Fibroblast of lung (primary cell): ENCODE measurements at regions not wholly inside any gene's neighbourhood (a gene's known extent, or its start where the extent isn't known, plus 50 kb on each side); places are given as distances from the start of the nearest gene placed in this dataset.

Experiments used
- DNase-seq, 2 donors: peaks; one replicate each; pipeline versions ENCODE4 v3.0.0 to v3.0.0-alpha.2; 2010; ENCODE audit warnings: low read depth in 2 of 2
- H2AFZ ChIP-seq: 2 replicates; pipeline ENCODE4 v1.5.1; 2012; ENCODE audit warnings: low read length, control low read depth, inconsistent platforms
- H3K27ac ChIP-seq: 2 replicates; pipeline ENCODE4 v1.5.1; 2011; ENCODE audit warnings: low read length, control low read depth; ENCODE audit not compliant: insufficient read depth
- H3K27me3 ChIP-seq: 2 replicates; pipeline ENCODE4 v1.5.1; 2011; ENCODE audit warnings: mild to moderate bottlenecking, low read length; ENCODE audit not compliant: control insufficient read depth, insufficient read depth
- H3K36me3 ChIP-seq: 2 replicates; pipeline ENCODE4 v1.5.1; 2011; ENCODE audit warnings: low read length; ENCODE audit not compliant: control insufficient read depth, insufficient read depth
- H3K4me1 ChIP-seq: 2 replicates; pipeline ENCODE4 v1.5.1; 2011; ENCODE audit warnings: low read length; ENCODE audit not compliant: control insufficient read depth, insufficient read depth; ENCODE audit errors: extremely low read depth
- H3K4me2 ChIP-seq: 2 replicates; pipeline ENCODE4 v1.5.1; 2011; ENCODE audit warnings: low read length, control low read depth; ENCODE audit not compliant: insufficient read depth; ENCODE audit errors: extremely low read depth
- H3K4me3 ChIP-seq, 4 experiments: fragments of 200-600 bp in 1 of 4; sonication (generic) in 1 of 4; replicated peaks in 1 of 4; 2 replicates each; pipeline ENCODE4 v1.5.1; 2011 to 2016; ENCODE audit warnings: low read length in 4 of 4, low read depth in 3 of 4, mild to moderate bottlenecking in 3 of 4, control low read depth in 2 of 4, inconsistent platforms in 1 of 4, mixed read lengths in 1 of 4; ENCODE audit not compliant: insufficient read depth in 1 of 4; ENCODE audit errors: control extremely low read depth in 1 of 4
- H3K79me2 ChIP-seq: 2 replicates; pipeline ENCODE4 v1.5.1; 2012; ENCODE audit warnings: mild to moderate bottlenecking, low read length, inconsistent platforms; ENCODE audit not compliant: control insufficient read depth, insufficient read depth
- H3K9ac ChIP-seq: 2 replicates; pipeline ENCODE4 v1.5.1; 2011; ENCODE audit warnings: mild to moderate bottlenecking, low read length, control low read depth; ENCODE audit not compliant: insufficient read depth
- H3K9me3 ChIP-seq: 2 replicates; pipeline ENCODE4 v1.5.1; 2012; ENCODE audit warnings: low read depth, low read length; ENCODE audit not compliant: control insufficient read depth, insufficient read depth
- H4K20me1 ChIP-seq: 2 replicates; pipeline ENCODE4 v1.5.1; 2011; ENCODE audit warnings: low read length; ENCODE audit not compliant: control insufficient read depth, insufficient read depth; ENCODE audit errors: extremely low read depth
- EZH2 ChIP-seq: IDR thresholded peaks from 2 replicates; pipeline ENCODE4 v1.5.1; 2012; ENCODE audit warnings: low read length, control low read depth, mild to moderate bottlenecking; ENCODE audit errors: missing control alignments
- TF ChIP-seq, protein P1 (sequence below), 2 donors: IDR thresholded peaks in 1 of 2; conservative IDR thresholded peaks in 1 of 2; 1 replicate in 1 of 2; 2 replicates in 1 of 2; pipeline ENCODE4 v1.5.1; 2011 to 2012; ENCODE audit warnings: low read length in 2 of 2, control low read depth in 1 of 2, inconsistent platforms in 1 of 2, low read depth in 1 of 2, mild to moderate bottlenecking in 1 of 2

DNA sequence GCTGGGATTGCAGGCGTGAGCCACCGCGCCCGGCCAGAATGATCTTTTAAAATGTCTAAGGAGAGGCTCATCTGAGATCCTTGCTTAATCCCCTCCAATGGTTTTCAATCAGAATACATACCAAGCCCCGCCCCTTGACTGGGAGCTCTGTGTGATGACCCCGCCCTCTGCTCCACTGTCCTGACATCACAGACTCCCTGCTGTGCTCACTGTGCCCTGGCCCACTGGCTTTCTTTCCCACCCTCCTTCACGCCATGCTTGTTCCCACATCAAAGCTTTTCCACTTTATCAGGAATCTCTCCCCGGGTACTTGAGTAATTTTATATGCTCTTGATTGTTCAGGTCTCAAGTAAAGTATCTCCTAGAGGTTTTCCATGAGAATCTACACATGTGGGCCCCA is 762.3 kb upstream of the ID2 start:
- Histone ChIP-seq H3K79me2 (no peaks in the 10 kb centered on the region), H3K4me1 (no peaks in the 10 kb centered on the region), H4K20me1 (no peaks in the 10 kb centered on the region), H3K4me2 (no peak overlapping the region), H2AFZ (no peak overlapping the region), H3K9me3 (no peaks in the 10 kb centered on the region), H3K27ac (no peak overlapping the region), H3K4me3 (no peak overlapping the region), H3K27me3 (no peaks in the 10 kb centered on the region), H3K36me3 (no peaks in the 10 kb centered on the region), H3K9ac (no peak overlapping the region)
- DNase-seq = no peak
- TF ChIP-seq, protein P1, sequence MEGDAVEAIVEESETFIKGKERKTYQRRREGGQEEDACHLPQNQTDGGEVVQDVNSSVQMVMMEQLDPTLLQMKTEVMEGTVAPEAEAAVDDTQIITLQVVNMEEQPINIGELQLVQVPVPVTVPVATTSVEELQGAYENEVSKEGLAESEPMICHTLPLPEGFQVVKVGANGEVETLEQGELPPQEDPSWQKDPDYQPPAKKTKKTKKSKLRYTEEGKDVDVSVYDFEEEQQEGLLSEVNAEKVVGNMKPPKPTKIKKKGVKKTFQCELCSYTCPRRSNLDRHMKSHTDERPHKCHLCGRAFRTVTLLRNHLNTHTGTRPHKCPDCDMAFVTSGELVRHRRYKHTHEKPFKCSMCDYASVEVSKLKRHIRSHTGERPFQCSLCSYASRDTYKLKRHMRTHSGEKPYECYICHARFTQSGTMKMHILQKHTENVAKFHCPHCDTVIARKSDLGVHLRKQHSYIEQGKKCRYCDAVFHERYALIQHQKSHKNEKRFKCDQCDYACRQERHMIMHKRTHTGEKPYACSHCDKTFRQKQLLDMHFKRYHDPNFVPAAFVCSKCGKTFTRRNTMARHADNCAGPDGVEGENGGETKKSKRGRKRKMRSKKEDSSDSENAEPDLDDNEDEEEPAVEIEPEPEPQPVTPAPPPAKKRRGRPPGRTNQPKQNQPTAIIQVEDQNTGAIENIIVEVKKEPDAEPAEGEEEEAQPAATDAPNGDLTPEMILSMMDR (conservative IDR thresholded peaks at IDR 0.05 in 1 of 2, IDR thresholded peaks at IDR 0.05 in 1 of 2; ENCODE audit: low read depth in 1 of 2, low read length in 2 of 2) = no peak
- TF ChIP-seq EZH2 = no peak

DNA sequence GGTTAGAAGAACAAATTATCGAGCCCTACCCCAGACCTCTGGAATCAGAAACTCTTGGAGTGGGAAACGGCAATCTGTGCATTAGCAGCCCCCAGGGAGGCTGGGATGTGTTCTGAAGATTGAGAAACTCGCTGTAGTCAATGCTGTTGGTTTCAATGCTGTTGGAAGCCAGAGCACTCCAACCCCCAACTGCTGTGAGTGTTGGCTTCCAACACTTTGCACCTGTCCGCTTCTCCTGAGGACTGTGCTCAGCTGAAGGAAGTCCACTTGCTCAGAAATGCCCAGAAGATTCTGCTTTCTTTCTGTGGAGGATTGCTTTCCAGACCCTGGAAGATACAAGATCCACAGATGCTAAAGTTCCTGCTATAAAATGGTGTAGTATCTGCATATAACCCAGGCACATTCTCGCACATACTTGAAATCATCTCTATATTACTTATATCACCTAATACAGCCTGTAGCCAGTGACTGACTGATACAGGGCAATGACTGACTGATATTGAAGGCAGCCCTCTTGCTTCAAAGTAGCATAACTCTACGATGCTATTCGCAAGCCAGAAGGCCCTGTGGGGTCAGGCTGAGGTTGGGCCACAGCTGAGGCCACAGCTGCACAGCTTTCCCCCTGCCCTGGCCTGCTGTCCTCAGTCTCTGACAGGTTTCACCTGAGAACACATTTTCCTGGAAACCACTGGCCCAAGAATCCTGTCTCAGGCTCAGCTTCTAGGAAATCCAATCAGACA is 757.7 kb upstream of the ID2 start:
- no peak for DNase-seq
- TF ChIP-seq, protein P1 (conservative IDR thresholded peaks at IDR 0.05 in 1 of 2, IDR thresholded peaks at IDR 0.05 in 1 of 2; ENCODE audit: low read depth in 1 of 2, low read length in 2 of 2) = no peak
- no peak for TF ChIP-seq EZH2
- Histone ChIP-seq H3K9ac (no peak overlapping the region), H3K4me1 (no peaks in the 10 kb centered on the region), H4K20me1 (no peaks in the 10 kb centered on the region), H3K27ac (no peak overlapping the region), H3K79me2 (no peaks in the 10 kb centered on the region), H3K27me3 (no peaks in the 10 kb centered on the region), H3K4me2 (no peak overlapping the region), H3K9me3 (no peaks in the 10 kb centered on the region), H3K4me3 (no peak overlapping the region), H2AFZ (no peak overlapping the region), H3K36me3 (no peaks in the 10 kb centered on the region)

DNA sequence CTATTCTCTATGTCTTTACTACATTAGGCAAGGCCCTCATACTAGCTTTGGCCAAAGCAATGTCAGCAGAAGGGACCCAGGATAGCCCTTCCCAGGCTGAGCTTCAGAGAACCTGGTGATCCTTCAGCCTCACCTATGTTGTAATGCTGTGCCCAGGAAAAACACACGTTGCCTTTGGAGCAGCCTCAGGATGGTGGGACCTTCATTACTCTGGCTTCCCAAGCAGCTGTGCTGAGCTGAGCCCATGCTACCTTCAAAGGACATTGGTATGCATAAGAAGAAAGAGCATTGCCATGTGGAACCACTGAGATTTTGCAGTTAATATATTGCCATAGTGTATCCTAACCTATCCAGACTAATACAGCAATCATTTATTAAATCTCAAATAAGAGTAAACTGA is 756.4 kb upstream of the ID2 start:
- no peaks in the 10 kb centered on the region for H3K9me3 ChIP-seq
- H3K36me3 ChIP-seq = no peaks in the 10 kb centered on the region
- H3K79me2 ChIP-seq = no peaks in the 10 kb centered on the region
- H3K9ac ChIP-seq = no peak overlapping the region
- no peaks in the 10 kb centered on the region for H4K20me1 ChIP-seq
- DNase-seq = no peak
- no peak overlapping the region for H3K4me3 ChIP-seq
- H2AFZ ChIP-seq = no peak overlapping the region
- H3K4me1 ChIP-seq = no peaks in the 10 kb centered on the region
- no peak overlapping the region for H3K4me2 ChIP-seq
- TF ChIP-seq, protein P1 (conservative IDR thresholded peaks at IDR 0.05 in 1 of 2, IDR thresholded peaks at IDR 0.05 in 1 of 2; ENCODE audit: low read depth in 1 of 2, low read length in 2 of 2) = no peak
- no peaks in the 10 kb centered on the region for H3K27me3 ChIP-seq
- H3K27ac ChIP-seq = no peak overlapping the region
